HEK293 (cell line): ENCODE measurements at regions not wholly inside any gene's neighbourhood (a gene's known extent, or its start where the extent isn't known, plus 50 kb on each side); places are given as distances from the start of the nearest gene placed in this dataset.

Experiments
- CTCF ChIA-PET: fragments of 350-600 bp; formaldehyde crosslinking; extraction: SDS; loops from one replicate; lab custom pipeline; 2021; ENCODE audit warnings: antibody characterized with exemption; lab: Yijun Ruan, JAX
- POLR2A ChIA-PET: fragments of 300-600 bp; formaldehyde crosslinking; extraction: SDS; loops from one replicate; lab custom pipeline; 2020; ENCODE audit warnings: antibody characterized with exemption, inconsistent platforms; lab: Yijun Ruan, JAX
- H3K27ac ChIP-seq: fragments of 200-500 bp; sonication (Bioruptor generic); 2 replicates; pipeline ENCODE4 v1.5.1; 2014; ENCODE audit warnings: low read depth, low read length, control low read depth, inconsistent platforms; ENCODE audit errors: extremely low read depth
- H3K36me3 ChIP-seq, 2 experiments: fragments of 200-500 bp in 1 of 2; sonication (Bioruptor generic) in 1 of 2; 1 replicate in 1 of 2; 2 replicates in 1 of 2; pipeline ENCODE4 v1.5.1; 2014 to 2017; ENCODE audit warnings: inconsistent platforms in 2 of 2, low read length in 2 of 2; ENCODE audit not compliant: control insufficient read depth in 2 of 2, insufficient read depth in 1 of 2
- H3K4me1 ChIP-seq: fragments of 200-500 bp; sonication (Bioruptor generic); 2 replicates; pipeline ENCODE4 v1.5.1; 2014; ENCODE audit warnings: mild to moderate bottlenecking, low read length, inconsistent platforms; ENCODE audit not compliant: control insufficient read depth, insufficient read depth
- H3K4me3 ChIP-seq: 2 replicates; pipeline ENCODE4 v1.5.1; 2011; ENCODE audit warnings: low read depth, mild to moderate bottlenecking, control low read depth, low read length, moderate library complexity
- H3K9me3 ChIP-seq: fragments of 200-500 bp; sonication (Bioruptor generic); 2 replicates; pipeline ENCODE4 v1.5.1; 2014; ENCODE audit warnings: low read depth, low read length, inconsistent platforms; ENCODE audit not compliant: control insufficient read depth, insufficient read depth
- BCL6B ChIP-seq: fragments of 450-650 bp; formaldehyde crosslinking; IDR thresholded peaks from 2 replicates; pipeline ENCODE4 v1.5.1; 2017; ENCODE audit warnings: missing biosample characterization, missing genetic modification characterization
- KLF16 ChIP-seq: fragments of 450-650 bp; formaldehyde crosslinking; IDR thresholded peaks from 2 replicates; pipeline ENCODE4 v1.5.1; 2017; ENCODE audit warnings: missing biosample characterization, missing genetic modification characterization
- SP7 ChIP-seq: fragments of 450-650 bp; formaldehyde crosslinking; IDR thresholded peaks from 2 replicates; pipeline ENCODE4 v1.5.1; 2016; ENCODE audit warnings: missing biosample characterization, missing genetic modification characterization
- ZBTB6 ChIP-seq: fragments of 450-650 bp; formaldehyde crosslinking; IDR thresholded peaks from 2 replicates; pipeline ENCODE4 v1.5.1; 2017; ENCODE audit warnings: missing biosample characterization, missing genetic modification characterization
- ZBTB7A ChIP-seq: fragments of 450-650 bp; formaldehyde crosslinking; IDR thresholded peaks from 2 replicates; pipeline ENCODE4 v1.5.1; 2016; ENCODE audit warnings: low read depth, missing biosample characterization, missing genetic modification characterization
- ZEB2 ChIP-seq: fragments of 450-650 bp; formaldehyde crosslinking; IDR thresholded peaks from 2 replicates; pipeline ENCODE4 v1.5.1; 2016; ENCODE audit warnings: missing biosample characterization, missing genetic modification characterization
- ZFP37 ChIP-seq: fragments of 450-650 bp; formaldehyde crosslinking; IDR thresholded peaks from 2 replicates; pipeline ENCODE4 v1.5.1; 2016; ENCODE audit warnings: missing biosample characterization, missing genetic modification characterization
- ZNF140 ChIP-seq: fragments of 450-650 bp; formaldehyde crosslinking; IDR thresholded peaks from 2 replicates; pipeline ENCODE4 v1.5.1; 2016; ENCODE audit warnings: missing biosample characterization, missing genetic modification characterization
- ZNF366 ChIP-seq: fragments of 450-650 bp; formaldehyde crosslinking; conservative IDR thresholded peaks from 2 replicates; pipeline ENCODE4 v1.5.1; 2016; ENCODE audit warnings: missing biosample characterization, missing genetic modification characterization
- ZNF37A ChIP-seq: fragments of 450-650 bp; IDR thresholded peaks from 2 replicates; pipeline ENCODE4 v1.5.1; 2018; ENCODE audit warnings: missing biosample characterization, missing genetic modification characterization
- ZNF423 ChIP-seq: fragments of 450-650 bp; formaldehyde crosslinking; IDR thresholded peaks from 2 replicates; pipeline ENCODE4 v1.5.1; 2016; ENCODE audit warnings: missing biosample characterization, missing genetic modification characterization
- ZNF510 ChIP-seq: fragments of 450-650 bp; formaldehyde crosslinking; IDR thresholded peaks from 2 replicates; pipeline ENCODE4 v1.5.1; 2018; ENCODE audit warnings: mild to moderate bottlenecking, missing genetic modification characterization, missing biosample characterization; ENCODE audit not compliant: insufficient replicate concordance
- ZNF530 ChIP-seq: fragments of 450-650 bp; formaldehyde crosslinking; IDR thresholded peaks from 2 replicates; pipeline ENCODE4 v1.5.1; 2016; ENCODE audit warnings: low read depth, missing biosample characterization, missing genetic modification characterization
- ZNF548 ChIP-seq: fragments of 450-650 bp; formaldehyde crosslinking; IDR thresholded peaks from 2 replicates; pipeline ENCODE4 v1.5.1; 2016; ENCODE audit warnings: missing biosample characterization, missing genetic modification characterization
- ZNF555 ChIP-seq: fragments of 450-650 bp; formaldehyde crosslinking; conservative IDR thresholded peaks from 2 replicates; pipeline ENCODE4 v1.5.1; 2017; ENCODE audit warnings: missing biosample characterization, mild to moderate bottlenecking, missing genetic modification characterization, inconsistent platforms
- ZNF610 ChIP-seq: fragments of 450-650 bp; formaldehyde crosslinking; IDR thresholded peaks from 2 replicates; pipeline ENCODE4 v1.5.1; 2016; ENCODE audit warnings: missing biosample characterization, missing genetic modification characterization, borderline replicate concordance
- ZNF670 ChIP-seq: fragments of 450-650 bp; formaldehyde crosslinking; IDR thresholded peaks from 2 replicates; pipeline ENCODE4 v1.5.1; 2016; ENCODE audit warnings: missing biosample characterization, missing genetic modification characterization, low read depth
- ZNF747 ChIP-seq: fragments of 450-650 bp; formaldehyde crosslinking; IDR thresholded peaks from 2 replicates; pipeline ENCODE4 v1.5.1; 2016; ENCODE audit warnings: missing biosample characterization, missing genetic modification characterization
- ZSCAN16 ChIP-seq: fragments of 450-650 bp; formaldehyde crosslinking; IDR thresholded peaks from 2 replicates; pipeline ENCODE4 v1.5.1; 2016; ENCODE audit warnings: missing biosample characterization, missing genetic modification characterization
- ZXDB ChIP-seq: fragments of 450-650 bp; formaldehyde crosslinking; IDR thresholded peaks from 2 replicates; pipeline ENCODE4 v1.5.1; 2016; ENCODE audit warnings: missing biosample characterization, missing genetic modification characterization
- TF ChIP-seq, protein P1 (sequence below): fragments of 450-650 bp; formaldehyde crosslinking; IDR thresholded peaks from 2 replicates; pipeline ENCODE4 v1.5.0; 2017; ENCODE audit warnings: missing biosample characterization, missing genetic modification characterization, borderline replicate concordance
- TF ChIP-seq, protein P2 (sequence below): fragments of 450-650 bp; formaldehyde crosslinking; IDR thresholded peaks from 2 replicates; pipeline ENCODE4 v1.5.1; 2016; ENCODE audit warnings: missing biosample characterization, missing genetic modification characterization
- TF ChIP-seq, protein P3 (sequence below): fragments of 450-650 bp; formaldehyde crosslinking; IDR thresholded peaks from 2 replicates; pipeline ENCODE4 v1.5.1; 2016; ENCODE audit warnings: missing biosample characterization, missing genetic modification characterization
- TF ChIP-seq, protein P4 (sequence below): fragments of 450-650 bp; formaldehyde crosslinking; IDR thresholded peaks from 2 replicates; pipeline ENCODE4 v1.5.1; 2016; ENCODE audit warnings: missing biosample characterization, missing genetic modification characterization

GRCh38 chr16:66306366-66307150, 59.9 kb upstream of the CDH5 start:
- no peak for TF ChIP-seq ZSCAN16 (tag by site-specific recombination)
- no peak for TF ChIP-seq KLF16
- TF ChIP-seq ZBTB6, result no peak
- no peak for TF ChIP-seq ZNF555 (tag by site-specific recombination)
- no peak for TF ChIP-seq ZEB2 (tag by site-specific recombination)
- no peak for TF ChIP-seq ZNF366 (tag by site-specific recombination)
- no peak for TF ChIP-seq ZNF530
- TF ChIP-seq, protein P1, sequence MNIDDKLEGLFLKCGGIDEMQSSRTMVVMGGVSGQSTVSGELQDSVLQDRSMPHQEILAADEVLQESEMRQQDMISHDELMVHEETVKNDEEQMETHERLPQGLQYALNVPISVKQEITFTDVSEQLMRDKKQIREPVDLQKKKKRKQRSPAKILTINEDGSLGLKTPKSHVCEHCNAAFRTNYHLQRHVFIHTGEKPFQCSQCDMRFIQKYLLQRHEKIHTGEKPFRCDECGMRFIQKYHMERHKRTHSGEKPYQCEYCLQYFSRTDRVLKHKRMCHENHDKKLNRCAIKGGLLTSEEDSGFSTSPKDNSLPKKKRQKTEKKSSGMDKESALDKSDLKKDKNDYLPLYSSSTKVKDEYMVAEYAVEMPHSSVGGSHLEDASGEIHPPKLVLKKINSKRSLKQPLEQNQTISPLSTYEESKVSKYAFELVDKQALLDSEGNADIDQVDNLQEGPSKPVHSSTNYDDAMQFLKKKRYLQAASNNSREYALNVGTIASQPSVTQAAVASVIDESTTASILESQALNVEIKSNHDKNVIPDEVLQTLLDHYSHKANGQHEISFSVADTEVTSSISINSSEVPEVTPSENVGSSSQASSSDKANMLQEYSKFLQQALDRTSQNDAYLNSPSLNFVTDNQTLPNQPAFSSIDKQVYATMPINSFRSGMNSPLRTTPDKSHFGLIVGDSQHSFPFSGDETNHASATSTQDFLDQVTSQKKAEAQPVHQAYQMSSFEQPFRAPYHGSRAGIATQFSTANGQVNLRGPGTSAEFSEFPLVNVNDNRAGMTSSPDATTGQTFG (tag by site-specific recombination), result no peak
- TF ChIP-seq ZFP37 (tag by site-specific recombination), result no peak
- TF ChIP-seq ZXDB, result no peak
- no peak for TF ChIP-seq ZNF140 (tag by site-specific recombination)
- no peak for TF ChIP-seq ZNF510 (tag by site-specific recombination)
- no peak for TF ChIP-seq ZNF610 (tag by site-specific recombination)
- no peak for TF ChIP-seq ZNF670 (tag by site-specific recombination)
- TF ChIP-seq, protein P2, sequence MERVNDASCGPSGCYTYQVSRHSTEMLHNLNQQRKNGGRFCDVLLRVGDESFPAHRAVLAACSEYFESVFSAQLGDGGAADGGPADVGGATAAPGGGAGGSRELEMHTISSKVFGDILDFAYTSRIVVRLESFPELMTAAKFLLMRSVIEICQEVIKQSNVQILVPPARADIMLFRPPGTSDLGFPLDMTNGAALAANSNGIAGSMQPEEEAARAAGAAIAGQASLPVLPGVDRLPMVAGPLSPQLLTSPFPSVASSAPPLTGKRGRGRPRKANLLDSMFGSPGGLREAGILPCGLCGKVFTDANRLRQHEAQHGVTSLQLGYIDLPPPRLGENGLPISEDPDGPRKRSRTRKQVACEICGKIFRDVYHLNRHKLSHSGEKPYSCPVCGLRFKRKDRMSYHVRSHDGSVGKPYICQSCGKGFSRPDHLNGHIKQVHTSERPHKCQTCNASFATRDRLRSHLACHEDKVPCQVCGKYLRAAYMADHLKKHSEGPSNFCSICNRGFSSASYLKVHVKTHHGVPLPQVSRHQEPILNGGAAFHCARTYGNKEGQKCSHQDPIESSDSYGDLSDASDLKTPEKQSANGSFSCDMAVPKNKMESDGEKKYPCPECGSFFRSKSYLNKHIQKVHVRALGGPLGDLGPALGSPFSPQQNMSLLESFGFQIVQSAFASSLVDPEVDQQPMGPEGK (tag by site-specific recombination), result no peak
- H3K36me3 ChIP-seq, result no peaks in the 10 kb centered on the region
- H3K4me3 ChIP-seq, result no peak overlapping the region
- POLR2A ChIA-PET, result no interaction called here
- H3K4me1 ChIP-seq, result no peaks in the 10 kb centered on the region
- CTCF ChIA-PET, result interaction anchor here (0.9 to 1.0 kb wide), 2 partner anchors 37 to 140 kb away, joined by 3 to 5 read pairs; no protein-coding TSS in a partner anchor
- no peaks in the 10 kb centered on the region for H3K9me3 ChIP-seq
- H3K27ac ChIP-seq, result no peak overlapping the region

GRCh38 chr16:66304961-66305360, 61.5 kb upstream of the CDH5 start:
- POLR2A ChIA-PET, result no interaction called here
- Histone ChIP-seq H3K36me3 (no peaks in the 10 kb centered on the region), H3K4me1 (no peaks in the 10 kb centered on the region), H3K9me3 (no peaks in the 10 kb centered on the region), H3K27ac (no peak overlapping the region), H3K4me3 (no peak overlapping the region)
- CTCF ChIA-PET, result no interaction called here
- TF ChIP-seq, protein P3, sequence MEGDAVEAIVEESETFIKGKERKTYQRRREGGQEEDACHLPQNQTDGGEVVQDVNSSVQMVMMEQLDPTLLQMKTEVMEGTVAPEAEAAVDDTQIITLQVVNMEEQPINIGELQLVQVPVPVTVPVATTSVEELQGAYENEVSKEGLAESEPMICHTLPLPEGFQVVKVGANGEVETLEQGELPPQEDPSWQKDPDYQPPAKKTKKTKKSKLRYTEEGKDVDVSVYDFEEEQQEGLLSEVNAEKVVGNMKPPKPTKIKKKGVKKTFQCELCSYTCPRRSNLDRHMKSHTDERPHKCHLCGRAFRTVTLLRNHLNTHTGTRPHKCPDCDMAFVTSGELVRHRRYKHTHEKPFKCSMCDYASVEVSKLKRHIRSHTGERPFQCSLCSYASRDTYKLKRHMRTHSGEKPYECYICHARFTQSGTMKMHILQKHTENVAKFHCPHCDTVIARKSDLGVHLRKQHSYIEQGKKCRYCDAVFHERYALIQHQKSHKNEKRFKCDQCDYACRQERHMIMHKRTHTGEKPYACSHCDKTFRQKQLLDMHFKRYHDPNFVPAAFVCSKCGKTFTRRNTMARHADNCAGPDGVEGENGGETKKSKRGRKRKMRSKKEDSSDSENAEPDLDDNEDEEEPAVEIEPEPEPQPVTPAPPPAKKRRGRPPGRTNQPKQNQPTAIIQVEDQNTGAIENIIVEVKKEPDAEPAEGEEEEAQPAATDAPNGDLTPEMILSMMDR (tag by site-specific recombination), result no peak
- no peak for TF ChIP-seq ZNF555 (tag by site-specific recombination)
- no peak for TF ChIP-seq ZNF423
- no peak for TF ChIP-seq SP7 (tag by site-specific recombination)
- no peak for TF ChIP-seq ZNF37A
- TF ChIP-seq BCL6B (tag by site-specific recombination), result no peak
- TF ChIP-seq ZBTB7A (tag by site-specific recombination), result no peak
- no peak for TF ChIP-seq ZNF548
- TF ChIP-seq, protein P4, sequence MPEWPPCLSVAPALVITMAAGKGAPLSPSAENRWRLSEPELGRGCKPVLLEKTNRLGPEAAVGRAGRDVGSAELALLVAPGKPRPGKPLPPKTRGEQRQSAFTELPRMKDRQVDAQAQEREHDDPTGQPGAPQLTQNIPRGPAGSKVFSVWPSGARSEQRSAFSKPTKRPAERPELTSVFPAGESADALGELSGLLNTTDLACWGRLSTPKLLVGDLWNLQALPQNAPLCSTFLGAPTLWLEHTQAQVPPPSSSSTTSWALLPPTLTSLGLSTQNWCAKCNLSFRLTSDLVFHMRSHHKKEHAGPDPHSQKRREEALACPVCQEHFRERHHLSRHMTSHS (tag by site-specific recombination), result no peak
- TF ChIP-seq ZNF747 (tag by site-specific recombination), result no peak
